Suprapubic skin (tissue), 4 donors: ENCODE measurements at regions not wholly inside any gene's neighbourhood (a gene's known extent, or its start where the extent isn't known, plus 50 kb on each side); places are given as distances from the start of the nearest gene placed in this dataset.

Experiments
- CTCF ChIP-seq, 2 donors: fragments of 200-600 bp in 1 of 2; fragments of 450-650 bp in 1 of 2; sonication (generic) in 1 of 2; IDR thresholded peaks; one replicate each; pipeline ENCODE4 v1.5.1; 2016 to 2019; ENCODE audit warnings: antibody characterized with exemption in 2 of 2, mild to moderate bottlenecking in 1 of 2, moderate library complexity in 1 of 2
- EP300 ChIP-seq: sonication (generic); formaldehyde crosslinking; IDR thresholded peaks from one replicate; pipeline ENCODE4 v1.6.1; 2017; ENCODE audit warnings: antibody characterized with exemption
- POLR2A ChIP-seq, 2 donors: fragments of 450-650 bp; IDR thresholded peaks; one replicate each; pipeline ENCODE4 v1.6.1; 2017; ENCODE audit warnings: antibody characterized with exemption in 2 of 2, mild to moderate bottlenecking in 2 of 2, moderate library complexity in 2 of 2
- POLR2AphosphoS5 ChIP-seq, 3 donors: sonication (generic); formaldehyde crosslinking; IDR thresholded peaks; one replicate each; pipeline ENCODE4 v1.6.1; 2017; ENCODE audit warnings: antibody characterized with exemption in 3 of 3

DNA sequence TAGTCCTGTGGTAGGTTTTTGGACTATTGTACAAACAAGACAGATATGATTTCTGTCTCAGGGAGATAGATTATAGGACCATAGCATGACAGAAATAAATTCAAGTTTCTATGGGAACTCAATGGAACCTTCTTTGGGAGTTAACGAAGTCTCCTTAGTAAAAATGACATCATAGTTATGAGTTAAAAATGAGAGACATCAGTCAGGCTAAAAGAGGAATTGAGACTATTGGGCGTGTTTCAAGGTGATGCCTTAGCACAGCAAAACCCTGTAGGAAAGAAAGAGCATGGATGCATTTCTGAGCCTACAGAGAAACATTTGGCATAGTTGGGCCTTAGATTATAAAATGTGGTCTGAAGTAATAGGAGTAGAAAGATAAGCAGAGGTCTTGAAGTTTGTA is 1909.1 kb upstream of the PCDH7 start:
- no peak for TF ChIP-seq CTCF (IDR thresholded peaks at IDR 0.05)
- no peak for TF ChIP-seq POLR2AphosphoS5 (IDR thresholded peaks at IDR 0.05)
- no peak for TF ChIP-seq EP300
- TF ChIP-seq POLR2A (IDR thresholded peaks at IDR 0.05) = no peak
